IMR-90 (cell line): ENCODE measurements at regions not wholly inside any gene's neighbourhood (a gene's known extent, or its start where the extent isn't known, plus 50 kb on each side); places are given as distances from the start of the nearest gene placed in this dataset.

ENCODE experiments used
- ATAC-seq: fragments of 200-7000 bp; cut with Tn5 transposase; 2 replicates; pipeline ENCODE4 v1.9.1; 2020; ENCODE audit warnings: low read depth, mild to moderate bottlenecking, moderate library complexity
- BruUV-seq: library from RNA; stranded (reverse); fragments of 400-500 nt; replicated peaks from 2 replicates; lab custom pipeline; 2021; lab: Mats Ljungman, UMichigan
- CTCF ChIA-PET: fragments of 300-600 bp; formaldehyde crosslinking; extraction: SDS; loops from one replicate; lab custom pipeline; 2021; ENCODE audit warnings: antibody characterized with exemption; lab: Yijun Ruan, JAX
- POLR2A ChIA-PET: fragments of 300-600 bp; sonication (Branson Sonifier 250); formaldehyde crosslinking; loops from one replicate; lab custom pipeline; 2022; ENCODE audit warnings: antibody characterized with exemption; ENCODE audit not compliant: unreplicated experiment; lab: Charles Lee
- DNase-seq: peaks from one replicate; pipeline ENCODE4 v3.0.0; 2013
- H2AFZ ChIP-seq: replicated peaks from 2 replicates; pipeline ENCODE3; 2013; ENCODE audit warnings: low read length, mild to moderate bottlenecking; ENCODE audit not compliant: poor library complexity
- H2AK5ac ChIP-seq: 2 replicates; pipeline ENCODE4 v1.6.1; 2013; ENCODE audit warnings: low read depth, low read length, inconsistent platforms
- H2AK9ac ChIP-seq: replicated peaks from 2 replicates; pipeline ENCODE3; 2013; ENCODE audit warnings: mild to moderate bottlenecking, low read depth, low read length, moderate library complexity; ENCODE audit not compliant: poor library complexity
- H2BK120ac ChIP-seq: 2 replicates; pipeline ENCODE4 v1.6.1; 2013; ENCODE audit warnings: low read depth, low read length, inconsistent platforms
- H2BK15ac ChIP-seq: 3 replicates; pipeline ENCODE4 v1.6.1; 2013; ENCODE audit warnings: low read depth, low read length, inconsistent platforms
- H2BK20ac ChIP-seq: 2 replicates; pipeline ENCODE4 v1.6.1; 2013; ENCODE audit warnings: low read depth, mild to moderate bottlenecking, inconsistent platforms, low read length, moderate library complexity
- H2BK5ac ChIP-seq: 2 replicates; pipeline ENCODE4 v1.6.1; 2013; ENCODE audit warnings: mild to moderate bottlenecking, low read depth, low read length, inconsistent platforms; ENCODE audit not compliant: poor library complexity, severe bottlenecking
- H3K14ac ChIP-seq: replicated peaks from 2 replicates; pipeline ENCODE4 v1.6.1; 2013; ENCODE audit warnings: low read depth, low read length, inconsistent platforms
- H3K18ac ChIP-seq: 2 replicates; pipeline ENCODE4 v1.6.1; 2013; ENCODE audit warnings: low read depth, low read length, control low read depth
- H3K23ac ChIP-seq: 2 replicates; pipeline ENCODE4 v1.6.1; 2013; ENCODE audit warnings: low read depth, low read length, inconsistent platforms
- H3K27ac ChIP-seq: 2 replicates; pipeline ENCODE4 v1.5.1; 2013; ENCODE audit warnings: mild to moderate bottlenecking, control low read depth, low read length; ENCODE audit not compliant: insufficient read depth
- H3K27me3 ChIP-seq: 2 replicates; pipeline ENCODE4 v1.6.1; 2013; ENCODE audit warnings: low read length; ENCODE audit not compliant: control insufficient read depth, insufficient read depth
- H3K36me3 ChIP-seq: 2 replicates; pipeline ENCODE4 v1.6.1; 2013; ENCODE audit warnings: low read length, mixed read lengths; ENCODE audit not compliant: control insufficient read depth, insufficient read depth
- H3K4ac ChIP-seq: 2 replicates; pipeline ENCODE4 v1.6.1; 2013; ENCODE audit warnings: low read depth, low read length, inconsistent platforms
- H3K4me1 ChIP-seq: 2 replicates; pipeline ENCODE4 v1.6.1; 2013; ENCODE audit warnings: low read length, mixed read lengths; ENCODE audit not compliant: control insufficient read depth, insufficient read depth
- H3K4me2 ChIP-seq: 2 replicates; pipeline ENCODE4 v1.6.1; 2013; ENCODE audit warnings: low read depth, mild to moderate bottlenecking, control low read depth, low read length, moderate library complexity
- H3K4me3 ChIP-seq: 2 replicates; pipeline ENCODE4 v1.5.1; 2013; ENCODE audit warnings: low read depth, mild to moderate bottlenecking, control low read depth, low read length, moderate library complexity; ENCODE audit not compliant: insufficient read depth
- H3K56ac ChIP-seq: 2 replicates; pipeline ENCODE4 v1.6.1; 2013; ENCODE audit warnings: low read length, inconsistent platforms; ENCODE audit not compliant: insufficient read depth; ENCODE audit errors: extremely low read depth
- H3K79me1 ChIP-seq, 2 experiments: 2 replicates each; pipeline ENCODE4 v1.6.1; 2013; ENCODE audit warnings: low read length in 2 of 2, inconsistent platforms in 1 of 2, low read depth in 1 of 2
- H3K9ac ChIP-seq: 2 replicates; pipeline ENCODE4 v1.6.1; 2013; ENCODE audit warnings: low read depth, low read length, control low read depth
- H3K9me1 ChIP-seq: 2 replicates; pipeline ENCODE4 v1.6.1; 2013; ENCODE audit warnings: low read length, inconsistent platforms; ENCODE audit not compliant: insufficient read depth
- H3K9me3 ChIP-seq: 2 replicates; pipeline ENCODE4 v1.6.1; 2013; ENCODE audit warnings: low read length; ENCODE audit not compliant: control insufficient read depth, insufficient read depth
- H4K20me1 ChIP-seq: 2 replicates; pipeline ENCODE4 v1.6.1; 2013; ENCODE audit warnings: low read length, inconsistent platforms; ENCODE audit not compliant: insufficient read depth
- H4K5ac ChIP-seq: 2 replicates; pipeline ENCODE4 v1.6.1; 2013; ENCODE audit warnings: mild to moderate bottlenecking, low read depth, low read length, control low read depth
- H4K8ac ChIP-seq, 2 experiments: 2 replicates each; pipeline ENCODE4 v1.6.1; 2013; ENCODE audit warnings: low read depth in 2 of 2, low read length in 2 of 2, control low read depth in 1 of 2, inconsistent platforms in 1 of 2
- H4K91ac ChIP-seq: 2 replicates; pipeline ENCODE4 v1.6.1; 2013; ENCODE audit warnings: low read depth, low read length, inconsistent platforms; ENCODE audit not compliant: insufficient read depth
- CEBPB ChIP-seq: IDR thresholded peaks from 2 replicates; pipeline ENCODE4 v1.6.1; 2012; ENCODE audit warnings: low read depth, low read length, improper control_type of control experiment
- CHD1 ChIP-seq: IDR thresholded peaks from 2 replicates; pipeline ENCODE4 v1.6.1; 2012; ENCODE audit warnings: low read depth, low read length, improper control_type of control experiment
- ELK1 ChIP-seq: fragments of 150-350 bp; IDR thresholded peaks from 2 replicates; pipeline ENCODE4 v1.6.1; 2016; ENCODE audit warnings: low read depth, mild to moderate bottlenecking, low read length, moderate library complexity, borderline replicate concordance
- FOS ChIP-seq: fragments of 150-350 bp; IDR thresholded peaks from 2 replicates; pipeline ENCODE4 v1.6.1; 2016; ENCODE audit warnings: low read depth, low read length
- MAZ ChIP-seq: IDR thresholded peaks from 2 replicates; pipeline ENCODE4 v1.6.1; 2012; ENCODE audit warnings: low read depth, mild to moderate bottlenecking, low read length, improper control_type of control experiment, moderate library complexity, borderline replicate concordance
- NFE2L2 ChIP-seq: fragments of 150-350 bp; IDR thresholded peaks from 2 replicates; pipeline ENCODE4 v1.6.1; 2016; ENCODE audit warnings: low read depth, mild to moderate bottlenecking, low read length
- POLR2A ChIP-seq: IDR thresholded peaks from 2 replicates; pipeline ENCODE4 v1.6.1; 2012; ENCODE audit warnings: mild to moderate bottlenecking, low read depth, low read length
- RAD21 ChIP-seq: IDR thresholded peaks from 2 replicates; pipeline ENCODE4 v1.6.1; 2012; ENCODE audit warnings: low read length, improper control_type of control experiment
- RCOR1 ChIP-seq: IDR thresholded peaks from 2 replicates; pipeline ENCODE4 v1.6.1; 2012; ENCODE audit warnings: mild to moderate bottlenecking, low read length, improper control_type of control experiment; ENCODE audit not compliant: insufficient replicate concordance
- RFX5 ChIP-seq: IDR thresholded peaks from 2 replicates; pipeline ENCODE4 v1.8.0; 2012; ENCODE audit warnings: low read depth, mild to moderate bottlenecking, low read length, moderate library complexity
- SMC3 ChIP-seq: fragments of 150-350 bp; IDR thresholded peaks from 2 replicates; pipeline ENCODE4 v1.6.1; 2016; ENCODE audit warnings: low read depth, mild to moderate bottlenecking, antibody characterized with exemption, low read length, moderate library complexity
- USF2 ChIP-seq: fragments of 150-350 bp; IDR thresholded peaks from 2 replicates; pipeline ENCODE4 v1.6.1; 2017; ENCODE audit warnings: mild to moderate bottlenecking, antibody characterized with exemption, low read length, low read depth
- WGBS, 2 experiments: methylation state at CpG; one replicate each; pipeline versions ENCODE4 v1.1.5 to v1.1.7; 2013; ENCODE audit warnings: missing lambda C conversion rate in 2 of 2; ENCODE audit not compliant: insufficient read length in 1 of 2; ENCODE audit errors: extremely low coverage in 2 of 2; 5-methylcytosine and 5-hydroxymethylcytosine counted together
- dilution Hi-C: fragments of 300-500 bp; cut with HindIII; formaldehyde crosslinking; loops from one replicate; pipeline ENCODE4 v1.14.3; 2018; ENCODE audit warnings: low sequenced_read_pairs; ENCODE audit not compliant: unreplicated experiment
- in situ Hi-C: fragments of 300-500 bp; cut with MboI; formaldehyde crosslinking; loops from 3 replicates; pipeline ENCODE4 v1.14.3; 2019; ENCODE audit warnings: low sequenced_read_pairs, inconsistent platforms, mixed read lengths
- intact Hi-C: fragments of 100-400 bp; cut with micrococcal nuclease; formaldehyde crosslinking; loops from 2 replicates; pipeline ENCODE4 v1.10.0; 2022
- TF ChIP-seq, protein P1 (sequence below): conservative IDR thresholded peaks from 2 replicates; pipeline ENCODE4 v1.5.1; 2012; ENCODE audit warnings: mild to moderate bottlenecking, low read depth, low read length, improper control_type of control experiment

GRCh38 chr5:28927559-28928326 is 1889.4 kb upstream of the CDH9 start:
- Histone ChIP-seq H3K36me3 (no peaks in the 10 kb centered on the region), H3K27me3 (no peaks in the 10 kb centered on the region), H2BK15ac (no peak overlapping the region), H4K8ac (no peak overlapping the region), H3K14ac (no peak overlapping the region), H2AK9ac (no peak overlapping the region), H2BK5ac (no peak overlapping the region), H3K9ac (no peak overlapping the region), H3K4me3 (no peak overlapping the region), H4K5ac (no peak overlapping the region), H2BK20ac (no peak overlapping the region), H2BK120ac (no peak overlapping the region), H3K27ac (no peak overlapping the region), H3K56ac (no peak overlapping the region), H3K4me2 (no peak overlapping the region), H2AFZ (no peak overlapping the region), H2AK5ac (no peak overlapping the region), H4K20me1 (no peaks in the 10 kb centered on the region), H4K91ac (no peak overlapping the region), H3K9me3 (peaks cover 5% of the 10 kb centered on the region; the same call in 1 of the 2 replicates), H3K9me1 (no peaks in the 10 kb centered on the region), H3K79me1 (no peaks in the 10 kb centered on the region), H3K23ac (no peak overlapping the region), H3K4me1 (no peaks in the 10 kb centered on the region), H3K4ac (no peak overlapping the region), H3K18ac (no peak overlapping the region)
- ChIA-PET CTCF (no interaction called here), POLR2A (no interaction called here)
- TF ChIP-seq, protein P1, sequence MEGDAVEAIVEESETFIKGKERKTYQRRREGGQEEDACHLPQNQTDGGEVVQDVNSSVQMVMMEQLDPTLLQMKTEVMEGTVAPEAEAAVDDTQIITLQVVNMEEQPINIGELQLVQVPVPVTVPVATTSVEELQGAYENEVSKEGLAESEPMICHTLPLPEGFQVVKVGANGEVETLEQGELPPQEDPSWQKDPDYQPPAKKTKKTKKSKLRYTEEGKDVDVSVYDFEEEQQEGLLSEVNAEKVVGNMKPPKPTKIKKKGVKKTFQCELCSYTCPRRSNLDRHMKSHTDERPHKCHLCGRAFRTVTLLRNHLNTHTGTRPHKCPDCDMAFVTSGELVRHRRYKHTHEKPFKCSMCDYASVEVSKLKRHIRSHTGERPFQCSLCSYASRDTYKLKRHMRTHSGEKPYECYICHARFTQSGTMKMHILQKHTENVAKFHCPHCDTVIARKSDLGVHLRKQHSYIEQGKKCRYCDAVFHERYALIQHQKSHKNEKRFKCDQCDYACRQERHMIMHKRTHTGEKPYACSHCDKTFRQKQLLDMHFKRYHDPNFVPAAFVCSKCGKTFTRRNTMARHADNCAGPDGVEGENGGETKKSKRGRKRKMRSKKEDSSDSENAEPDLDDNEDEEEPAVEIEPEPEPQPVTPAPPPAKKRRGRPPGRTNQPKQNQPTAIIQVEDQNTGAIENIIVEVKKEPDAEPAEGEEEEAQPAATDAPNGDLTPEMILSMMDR = no peak
- TF ChIP-seq USF2 (no peak), CEBPB (no peak), RCOR1 (no peak), SMC3 (no peak), ELK1 (no peak), FOS (no peak), NFE2L2 (no peak), CHD1 (no peak), RFX5 (no peak), RAD21 (no peak), POLR2A (no peak), MAZ (no peak)
- intact Hi-C loops = no loop called here
- dilution Hi-C loops = no loop called here
- no peak for DNase-seq
- in situ Hi-C loops = no loop called here
- WGBS, 2 experiments = 6% methylated on average over 13 of the region's 71 CpGs; no CpG with 5 or more reads in 1 of the 2 experiments
- no peak for ATAC-seq
- BruUV-seq = no TSS peak
